Thoracic aorta (tissue), 2 donors: ENCODE measurements at regions not wholly inside any gene's neighbourhood (a gene's known extent, or its start where the extent isn't known, plus 50 kb on each side); places are given as distances from the start of the nearest gene placed in this dataset.

Experiments
- ATAC-seq: fragments of 150-250 bp; one replicate; pipeline ENCODE4 v1.8.0; 2017; ENCODE audit warnings: low read depth; ENCODE audit not compliant: insufficient number of reproducible peaks, low FRiP score
- DNase-seq: peaks from one replicate; pipeline ENCODE4 v3.0.0-alpha.2; 2020; ENCODE audit warnings: low spot score
- H3K27ac ChIP-seq, 2 donors: fragments of 200-600 bp; sonication (generic); 1 replicate in 1 of 2; 2 replicates in 1 of 2; pipeline ENCODE4 v1.5.1; 2016; ENCODE audit warnings: mild to moderate bottlenecking in 2 of 2, moderate library complexity in 2 of 2
- H3K27me3 ChIP-seq: fragments of 200-600 bp; sonication (generic); replicated peaks from 2 replicates; pipeline ENCODE4 v1.6.0; 2016; ENCODE audit warnings: mild to moderate bottlenecking; ENCODE audit not compliant: insufficient read depth
- H3K36me3 ChIP-seq: fragments of 200-600 bp; sonication (generic); one replicate; pipeline ENCODE4 v1.5.1; 2016
- H3K4me1 ChIP-seq, 2 donors: fragments of 200-600 bp; sonication (generic); 1 replicate in 1 of 2; 2 replicates in 1 of 2; pipeline versions ENCODE4 v1.5.1 to v1.6.0; 2016; ENCODE audit warnings: low read depth in 2 of 2, mild to moderate bottlenecking in 1 of 2; ENCODE audit not compliant: control insufficient read depth in 1 of 2
- H3K4me3 ChIP-seq: fragments of 200-600 bp; sonication (generic); 2 replicates; pipeline ENCODE4 v1.5.1; 2016; ENCODE audit warnings: mild to moderate bottlenecking
- H3K9me3 ChIP-seq: fragments of 200-600 bp; sonication (generic); 2 replicates; pipeline ENCODE4 v1.5.1; 2016
- TF ChIP-seq, protein P1 (sequence below): fragments of 200-600 bp; sonication (generic); IDR thresholded peaks from one replicate; pipeline ENCODE4 v1.5.1; 2019; ENCODE audit warnings: antibody characterized with exemption

DNA sequence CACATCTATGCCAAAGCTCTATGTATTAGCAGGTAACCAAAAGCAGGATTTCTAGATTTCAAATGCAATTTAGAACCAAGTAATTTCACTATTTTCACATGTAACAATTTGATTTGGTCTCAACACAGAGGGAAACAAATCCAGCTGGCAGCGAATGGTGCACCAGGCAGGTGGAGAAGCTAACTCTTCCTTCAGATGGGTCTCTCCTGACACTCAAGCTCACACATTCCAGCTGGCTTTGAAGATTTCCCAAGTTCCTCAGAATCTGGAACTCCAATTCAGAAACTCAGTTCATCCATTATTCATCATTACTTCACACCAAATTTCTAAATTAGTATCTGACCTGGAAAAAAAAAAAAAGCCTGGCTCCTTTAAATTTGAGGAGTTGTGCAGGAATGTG is 318.1 kb upstream of the NECTIN3 start:
- no peak overlapping the region for H3K4me3 ChIP-seq
- TF ChIP-seq, protein P1, sequence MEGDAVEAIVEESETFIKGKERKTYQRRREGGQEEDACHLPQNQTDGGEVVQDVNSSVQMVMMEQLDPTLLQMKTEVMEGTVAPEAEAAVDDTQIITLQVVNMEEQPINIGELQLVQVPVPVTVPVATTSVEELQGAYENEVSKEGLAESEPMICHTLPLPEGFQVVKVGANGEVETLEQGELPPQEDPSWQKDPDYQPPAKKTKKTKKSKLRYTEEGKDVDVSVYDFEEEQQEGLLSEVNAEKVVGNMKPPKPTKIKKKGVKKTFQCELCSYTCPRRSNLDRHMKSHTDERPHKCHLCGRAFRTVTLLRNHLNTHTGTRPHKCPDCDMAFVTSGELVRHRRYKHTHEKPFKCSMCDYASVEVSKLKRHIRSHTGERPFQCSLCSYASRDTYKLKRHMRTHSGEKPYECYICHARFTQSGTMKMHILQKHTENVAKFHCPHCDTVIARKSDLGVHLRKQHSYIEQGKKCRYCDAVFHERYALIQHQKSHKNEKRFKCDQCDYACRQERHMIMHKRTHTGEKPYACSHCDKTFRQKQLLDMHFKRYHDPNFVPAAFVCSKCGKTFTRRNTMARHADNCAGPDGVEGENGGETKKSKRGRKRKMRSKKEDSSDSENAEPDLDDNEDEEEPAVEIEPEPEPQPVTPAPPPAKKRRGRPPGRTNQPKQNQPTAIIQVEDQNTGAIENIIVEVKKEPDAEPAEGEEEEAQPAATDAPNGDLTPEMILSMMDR, result no peak
- H3K9me3 ChIP-seq, result no peaks in the 10 kb centered on the region
- ATAC-seq, result no peak
- H3K4me1 ChIP-seq, result no peaks in the 10 kb centered on the region
- no peak for DNase-seq
- no peaks in the 10 kb centered on the region for H3K27me3 ChIP-seq
- H3K36me3 ChIP-seq, result no peaks in the 10 kb centered on the region
- H3K27ac ChIP-seq, result no peak overlapping the region

DNA sequence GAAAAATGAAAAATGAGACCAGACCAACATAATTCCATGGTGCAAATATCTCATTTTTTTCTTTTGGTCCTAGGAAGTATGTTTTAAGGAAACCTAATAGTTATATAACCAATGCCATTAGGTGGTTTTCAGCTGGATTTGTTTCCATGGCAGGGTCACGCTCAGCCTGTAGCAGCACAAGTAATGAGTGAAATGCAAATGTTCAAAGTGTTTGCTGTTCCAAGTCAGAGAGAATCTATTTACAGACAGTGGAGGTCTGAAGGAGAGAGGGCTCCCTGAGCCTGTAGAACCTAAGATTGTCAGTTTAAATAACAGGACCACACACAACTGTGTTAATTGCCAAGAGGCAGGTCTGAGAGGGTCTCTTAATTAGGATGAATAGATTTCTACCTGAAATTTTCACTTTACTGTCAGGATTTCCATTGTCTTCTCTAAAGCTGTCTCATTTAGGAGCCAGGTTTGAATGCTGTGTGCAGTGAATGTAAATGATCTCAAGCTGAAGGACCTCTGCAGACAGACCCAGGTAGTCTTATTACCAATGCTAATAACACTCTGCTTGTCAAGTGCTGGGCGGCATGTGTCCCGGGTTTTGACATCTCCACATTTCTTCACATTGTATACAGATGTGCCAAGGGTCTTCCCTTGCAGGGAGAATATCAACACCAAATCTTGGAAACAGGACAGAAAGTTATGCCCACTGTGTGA is 317.3 kb upstream of the NECTIN3 start:
- no peaks in the 10 kb centered on the region for H3K36me3 ChIP-seq
- TF ChIP-seq, protein P1, result no peak

DNA sequence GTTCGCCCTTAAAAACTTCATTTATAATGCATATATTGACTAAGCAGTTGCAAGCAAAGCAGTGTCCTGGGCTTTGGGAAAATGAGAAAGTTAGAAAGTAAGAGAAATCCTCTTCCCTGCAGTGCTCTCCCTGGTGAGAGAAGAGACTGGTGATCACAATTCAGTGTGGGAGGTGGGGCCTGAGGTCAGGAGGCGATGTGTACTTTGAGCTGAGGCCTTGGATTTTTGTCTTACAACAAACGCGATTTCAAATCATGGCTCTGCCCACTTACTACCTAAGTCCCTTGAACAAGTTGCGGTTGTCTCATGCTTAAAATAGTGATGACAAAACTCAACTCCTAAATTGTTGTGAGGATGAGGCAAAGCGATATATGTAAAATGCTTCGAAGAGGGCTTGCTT is 316.3 kb upstream of the NECTIN3 start:
- TF ChIP-seq, protein P1, result no peak
- Histone ChIP-seq H3K27me3 (no peaks in the 10 kb centered on the region), H3K27ac (no peak overlapping the region), H3K4me1 (no peaks in the 10 kb centered on the region), H3K36me3 (no peaks in the 10 kb centered on the region), H3K9me3 (no peaks in the 10 kb centered on the region), H3K4me3 (no peak overlapping the region)
- ATAC-seq (no peak), DNase-seq (no peak)

More for the DNA sequence above, 317.3 kb upstream of the NECTIN3 start:
- Histone ChIP-seq H3K9me3 (no peaks in the 10 kb centered on the region), H3K4me1 (no peaks in the 10 kb centered on the region), H3K27ac (no peak overlapping the region), H3K4me3 (no peak overlapping the region), H3K27me3 (no peaks in the 10 kb centered on the region)
- DNase-seq (no peak), ATAC-seq (no peak)

DNA sequence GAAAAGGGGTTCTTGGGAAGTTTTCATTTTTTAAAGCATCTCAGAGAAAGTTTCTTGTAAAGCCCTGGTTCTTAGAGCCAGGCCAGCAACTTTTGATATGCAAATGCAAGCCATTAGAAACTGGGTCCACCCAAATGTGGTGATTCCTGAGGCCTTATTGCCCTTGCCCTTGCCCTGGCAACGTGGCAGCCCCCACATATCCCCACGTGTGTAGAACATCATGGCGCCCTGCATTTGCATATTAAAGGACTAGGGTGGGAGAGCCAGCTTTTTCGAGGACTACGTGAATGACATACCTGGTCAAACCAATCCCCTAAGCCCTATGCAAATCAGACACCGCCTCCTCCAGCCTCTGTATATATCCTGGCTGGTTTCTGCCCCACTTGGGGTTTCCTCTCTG is 314.9 kb upstream of the NECTIN3 start:
- DNase-seq (no peak), ATAC-seq (no peak)
- Histone ChIP-seq H3K36me3 (no peaks in the 10 kb centered on the region), H3K27me3 (no peaks in the 10 kb centered on the region), H3K27ac (no peak overlapping the region), H3K4me3 (no peak overlapping the region), H3K9me3 (no peaks in the 10 kb centered on the region), H3K4me1 (no peaks in the 10 kb centered on the region)
- TF ChIP-seq, protein P1, result no peak

DNA sequence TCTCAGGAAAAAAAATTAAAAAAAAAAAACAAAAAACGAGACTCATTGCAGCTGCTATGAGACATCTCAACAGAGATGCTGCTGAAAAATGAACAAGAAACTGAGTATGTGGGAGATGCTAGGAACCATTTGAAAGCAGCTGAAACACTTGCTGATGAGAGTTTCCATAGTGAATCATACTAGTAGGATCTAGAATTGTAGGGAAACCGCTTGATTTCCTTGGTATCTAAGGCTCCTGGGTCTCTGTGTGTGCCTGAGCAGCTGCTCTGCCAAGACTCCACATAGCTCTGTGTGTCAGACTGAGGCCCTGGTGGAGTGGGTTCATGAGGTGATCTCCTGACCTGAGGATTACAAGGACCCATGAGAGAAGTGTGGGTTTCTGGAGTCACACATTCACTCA is 313.4 kb upstream of the NECTIN3 start:
- H3K27ac ChIP-seq, result no peak overlapping the region
- no peaks in the 10 kb centered on the region for H3K4me1 ChIP-seq
- no peak overlapping the region for H3K4me3 ChIP-seq
- ATAC-seq (no peak), DNase-seq (no peak)
- H3K27me3 ChIP-seq, result no peaks in the 10 kb centered on the region
- TF ChIP-seq, protein P1, result no peak
- no peaks in the 10 kb centered on the region for H3K9me3 ChIP-seq
- H3K36me3 ChIP-seq, result no peaks in the 10 kb centered on the region
